Activated CD4-positive, alpha-beta T cell treated with anti-CD3 and anti-CD28 coated beads for 4 hours (primary cell): ENCODE measurements at regions not wholly inside any gene's neighbourhood (a gene's known extent, or its start where the extent isn't known, plus 50 kb on each side); places are given as distances from the start of the nearest gene placed in this dataset.
"Not testable (repeated sequence)": the region's sequence is repeated elsewhere in the genome, so short reads cannot be mapped to it uniquely, and the experiment has no call there.

Experiments
- DNase-seq, 2 donors: peaks; one replicate each; pipeline ENCODE4 v3.0.0-alpha.2; 2020

DNA sequence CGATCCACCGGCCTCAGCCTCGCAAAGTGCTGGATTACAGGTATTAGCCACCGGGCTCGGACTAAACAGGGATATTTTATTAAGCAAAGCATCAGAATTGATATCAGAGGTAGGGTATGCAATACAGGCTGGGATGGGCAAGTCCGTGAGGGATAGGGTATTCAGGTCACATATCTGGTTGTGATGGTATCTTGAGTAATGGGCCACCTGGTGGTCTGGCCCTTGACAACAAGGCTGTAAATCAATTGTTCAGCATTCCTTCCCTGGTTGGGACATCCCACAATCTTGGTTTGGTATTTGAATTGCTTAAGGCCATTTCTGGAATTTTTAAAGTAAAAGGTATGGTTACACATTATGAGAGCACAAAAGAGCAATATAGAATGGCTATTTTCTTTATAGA lies 1588.0 kb downstream of the SLITRK1 start:
- DNase-seq, result no peak

DNA sequence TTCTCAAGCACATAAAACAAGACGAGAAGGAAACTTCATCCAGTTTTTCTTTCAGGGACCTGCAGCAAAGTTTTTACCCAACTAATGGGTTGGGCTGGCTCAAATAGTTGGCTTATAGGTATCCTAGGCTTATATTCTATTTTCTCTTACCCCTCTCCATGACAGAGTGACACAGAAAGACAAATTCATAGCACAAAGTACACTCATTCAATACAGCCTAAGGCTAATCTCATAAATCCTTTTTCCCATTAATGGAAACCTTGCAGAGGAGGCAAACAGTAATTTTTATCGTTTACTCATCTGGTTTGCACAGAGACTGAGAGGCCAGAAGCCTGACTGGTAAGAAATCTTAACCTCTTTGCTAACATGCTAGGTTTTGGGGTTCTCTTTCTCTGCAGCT lies 1589.9 kb downstream of the SLITRK1 start:
- DNase-seq, result no peak

DNA sequence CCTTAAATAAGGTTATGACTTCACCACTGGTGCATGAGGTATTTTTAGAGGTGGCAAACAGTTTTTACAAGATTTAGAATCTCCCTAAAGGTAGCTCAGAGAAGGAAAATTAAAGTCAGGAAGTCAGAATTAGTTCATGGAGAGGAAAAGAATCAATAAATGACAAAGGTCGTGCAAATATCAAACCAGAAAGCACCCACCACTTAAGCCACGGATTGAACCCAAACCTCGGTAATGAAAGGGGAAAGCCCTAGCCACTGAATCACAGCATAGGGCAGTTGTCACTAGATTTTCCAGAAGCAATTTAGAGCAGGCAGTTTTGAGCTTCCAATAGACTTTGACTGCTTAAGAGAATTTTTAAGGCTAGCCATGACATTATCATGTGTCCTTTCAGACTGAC lies 1590.4 kb downstream of the SLITRK1 start:
- DNase-seq, result no peak

DNA sequence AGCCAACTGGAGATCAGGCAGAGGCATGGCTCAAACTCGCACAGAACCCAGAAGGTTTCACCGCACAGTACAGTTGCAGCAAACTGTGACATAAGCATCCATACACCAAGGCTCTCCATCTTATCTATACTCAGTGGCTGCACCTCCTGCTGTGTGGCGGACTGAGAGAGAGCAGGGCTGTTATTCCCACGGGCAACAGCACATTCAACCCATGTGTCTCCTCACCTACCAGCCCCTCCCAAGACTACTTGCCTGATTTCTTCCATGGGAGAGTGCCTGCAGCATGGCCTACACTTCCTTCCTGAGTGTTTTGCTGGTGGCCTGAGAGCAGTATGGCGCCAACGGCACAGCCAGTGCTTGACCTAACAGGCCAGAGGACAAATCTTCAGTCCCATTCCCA lies 1606.6 kb downstream of the SLITRK1 start:
- DNase-seq, result no peak

DNA sequence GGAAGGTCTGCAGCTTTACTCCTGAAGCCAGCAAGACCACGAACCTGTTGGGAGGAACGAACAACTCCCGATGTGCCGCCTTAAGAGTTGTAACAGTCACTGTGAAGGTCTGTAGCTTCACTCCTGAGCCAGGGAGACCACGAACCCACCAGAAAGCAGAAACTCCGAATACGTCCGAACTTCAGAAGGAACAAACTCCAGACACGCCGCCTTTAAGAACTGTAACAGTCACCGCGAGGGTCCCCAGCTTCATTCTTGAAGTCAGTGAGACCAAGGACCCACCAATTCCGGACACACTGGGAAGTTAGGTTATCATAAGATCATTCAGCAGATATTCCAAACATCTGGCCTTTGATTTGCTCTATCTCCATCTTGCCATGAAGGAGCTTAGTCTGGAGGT lies 1623.0 kb downstream of the SLITRK1 start:
- no peak for DNase-seq

DNA sequence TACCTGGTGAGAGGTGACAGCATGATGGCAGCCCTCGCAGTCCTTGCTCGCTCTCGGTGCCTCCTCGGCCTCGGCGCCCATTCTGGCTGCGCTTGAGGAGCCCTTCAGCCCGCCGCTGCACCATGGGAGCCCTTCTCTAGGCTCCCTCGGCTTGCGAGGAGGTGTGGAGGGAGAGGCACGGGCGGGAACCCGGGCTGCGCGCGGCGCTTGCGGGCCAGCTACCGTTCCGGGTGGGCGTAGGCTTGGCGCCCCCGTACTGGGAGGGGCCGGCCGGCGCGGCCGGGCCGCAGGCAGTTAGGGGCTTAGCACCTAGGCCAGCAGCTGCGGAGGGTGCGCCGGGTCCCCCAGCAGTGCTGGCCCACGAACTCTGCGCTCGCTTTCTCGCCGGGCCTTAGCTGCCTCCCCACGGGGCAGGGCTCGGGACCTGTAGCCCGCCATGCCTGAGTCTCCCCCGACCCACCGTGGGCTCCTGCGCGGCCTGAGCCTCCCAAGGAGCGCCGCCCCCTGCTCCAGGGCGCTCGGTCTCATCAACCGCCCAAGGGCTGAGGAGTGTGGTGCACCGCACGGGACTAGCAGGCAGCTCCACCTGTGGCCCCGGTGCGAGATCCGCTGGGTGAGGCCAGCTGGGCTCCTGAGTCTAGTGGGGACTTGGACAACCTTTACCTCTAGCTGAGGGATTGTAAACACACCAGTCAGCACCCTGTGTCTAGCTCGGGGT lies 1624.3 kb downstream of the SLITRK1 start:
- DNase-seq, result no peak

DNA sequence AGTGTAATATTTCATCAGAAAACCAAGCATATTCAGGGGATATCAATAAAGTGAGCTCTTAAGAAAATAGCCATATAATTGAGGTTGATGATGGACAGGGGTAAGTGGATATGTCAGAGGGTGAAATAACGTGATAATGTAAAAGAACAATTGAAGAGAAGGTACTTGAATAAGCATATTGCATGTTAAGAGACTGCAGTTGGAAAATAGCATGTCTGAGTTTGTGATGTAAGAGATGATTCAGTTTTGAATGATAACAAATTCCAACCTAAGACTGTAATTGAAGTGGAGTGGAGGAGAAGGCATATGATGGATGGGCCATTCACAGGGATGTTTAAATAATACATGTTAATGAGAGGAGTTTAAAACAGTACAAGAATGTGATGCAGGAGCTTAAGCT lies 1633.5 kb downstream of the SLITRK1 start:
- no peak for DNase-seq

DNA sequence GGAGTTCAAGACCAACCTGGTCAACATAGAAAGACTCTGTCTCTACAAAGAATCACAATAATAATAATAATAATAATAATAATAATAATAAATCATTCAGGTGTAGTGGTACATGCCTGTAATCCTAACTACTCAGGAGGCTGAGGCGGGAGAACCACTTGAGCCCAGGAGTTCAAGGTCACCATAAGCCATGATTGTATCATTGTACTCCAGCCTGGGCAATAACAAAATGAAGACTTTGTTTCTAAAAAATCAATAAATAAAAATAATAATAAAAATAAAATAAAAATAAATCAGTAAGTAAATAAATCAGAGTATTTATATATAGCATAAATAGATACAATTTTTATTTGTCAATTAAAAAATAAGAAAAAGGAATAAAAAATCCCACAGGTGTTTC lies 1636.4 kb downstream of the SLITRK1 start:
- DNase-seq, result no peak

DNA sequence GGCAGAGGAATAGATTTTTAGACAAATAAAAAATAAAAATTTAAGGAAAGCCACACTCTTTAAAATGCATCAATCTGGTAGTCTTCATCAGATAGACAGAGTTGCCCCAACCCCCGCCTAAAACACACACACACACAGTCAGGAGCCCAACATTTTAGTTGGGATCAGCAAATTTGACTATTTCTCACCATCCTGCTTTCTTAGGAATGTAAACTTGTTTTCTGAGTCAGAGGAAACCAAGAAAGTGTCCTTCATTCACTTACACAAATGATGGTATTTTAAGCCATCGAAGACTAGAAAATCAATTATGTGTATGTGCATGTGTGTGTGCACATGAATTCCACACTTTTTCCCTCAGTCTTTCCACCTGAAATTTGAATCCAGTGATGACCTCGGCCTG lies 1657.5 kb downstream of the SLITRK1 start:
- DNase-seq, result no peak

DNA sequence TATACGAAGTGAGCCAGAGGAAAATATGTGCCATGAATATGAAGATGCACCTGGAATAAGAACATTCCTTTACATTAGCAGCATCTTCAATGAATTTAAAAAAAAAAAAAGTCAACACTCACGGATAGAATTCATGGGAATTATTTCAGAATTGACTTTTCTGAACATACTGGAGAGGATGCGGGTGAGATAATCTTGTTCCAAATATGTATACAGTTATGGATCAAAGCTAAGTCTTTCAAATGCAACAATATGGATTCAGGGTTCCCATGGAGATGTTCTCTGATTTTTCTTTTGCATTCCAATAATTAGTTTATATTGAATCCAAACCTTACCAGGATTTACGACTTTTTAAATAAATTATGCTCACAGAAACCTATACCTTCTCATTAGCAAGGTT lies 1660.7 kb downstream of the SLITRK1 start:
- DNase-seq, result no peak

DNA sequence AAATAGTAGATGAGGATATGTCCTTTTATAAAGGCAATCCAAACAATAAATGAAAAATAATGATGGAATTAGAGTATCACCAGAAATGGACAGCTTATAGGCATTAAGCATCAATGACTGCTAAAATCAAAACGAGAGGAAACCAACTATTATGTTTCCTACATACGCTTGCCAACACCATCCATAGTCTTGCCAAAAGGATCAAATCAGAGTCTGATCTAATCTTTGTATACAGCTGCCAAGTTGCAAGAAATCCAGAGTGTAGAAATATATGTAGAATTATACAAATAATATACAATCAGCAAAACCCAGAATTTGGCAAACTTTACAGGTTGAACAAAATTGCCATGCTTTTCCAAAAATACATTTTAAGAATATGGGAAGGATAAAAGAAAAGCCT lies 1661.6 kb downstream of the SLITRK1 start:
- no peak for DNase-seq

DNA sequence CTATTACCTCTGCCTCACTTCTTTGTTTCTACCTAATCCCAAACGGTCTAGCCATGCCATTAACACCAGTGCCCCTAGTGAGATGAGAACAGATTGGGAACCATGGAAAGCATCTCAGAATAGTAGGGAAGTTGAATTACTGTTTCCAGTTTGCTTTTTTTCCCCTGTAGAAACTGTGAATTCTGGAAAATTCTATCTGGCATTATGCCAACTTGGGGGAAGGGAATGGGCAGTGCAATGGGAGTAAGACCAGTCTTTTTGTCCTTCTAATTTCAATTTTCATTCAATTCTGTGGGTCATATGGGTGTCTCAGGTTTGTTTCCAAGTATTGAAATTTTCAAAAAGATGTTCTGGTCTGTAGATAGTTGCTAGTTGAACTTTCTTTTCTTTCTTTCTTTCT lies 1666.1 kb downstream of the SLITRK1 start:
- no peak for DNase-seq

DNA sequence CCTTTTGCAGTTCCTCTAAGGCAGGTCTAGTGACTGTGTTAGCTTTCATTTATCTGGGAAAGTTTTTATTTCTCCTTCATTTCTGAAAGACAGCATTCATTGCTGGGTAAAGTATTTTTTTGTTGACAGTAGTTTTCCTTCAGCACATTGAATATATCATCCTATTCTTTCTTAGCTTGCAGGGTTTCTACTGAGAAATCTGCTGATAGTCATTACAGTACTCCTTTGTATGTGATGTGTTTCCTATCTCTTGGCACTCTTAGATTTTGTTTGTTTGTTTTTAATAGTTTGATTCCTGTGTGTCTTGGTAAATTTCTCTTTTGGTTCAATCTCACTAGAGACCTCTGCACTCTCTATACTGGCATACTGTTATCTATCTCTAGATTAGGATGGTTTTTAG lies 1667.9 kb downstream of the SLITRK1 start:
- no peak for DNase-seq

DNA sequence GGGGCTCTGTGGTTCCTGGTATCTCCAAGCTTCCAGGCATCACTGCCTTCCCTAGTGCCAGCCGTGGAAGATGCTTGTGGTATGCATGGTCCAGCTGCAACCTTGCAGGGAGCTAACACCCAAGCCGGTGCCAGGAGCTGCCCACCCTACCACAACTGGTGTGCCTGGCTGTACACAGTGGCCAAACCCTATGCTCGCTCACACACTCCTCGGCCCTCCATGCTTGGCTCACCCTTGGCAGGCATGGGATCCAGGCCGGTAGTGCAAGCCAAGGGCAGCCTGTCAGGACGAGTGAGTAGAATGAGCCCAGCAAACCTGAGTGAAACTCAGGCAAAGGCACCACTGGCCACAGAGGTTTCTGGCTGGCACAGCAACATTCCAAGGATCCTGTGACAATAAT lies 1676.0 kb downstream of the SLITRK1 start:
- no peak for DNase-seq

DNA sequence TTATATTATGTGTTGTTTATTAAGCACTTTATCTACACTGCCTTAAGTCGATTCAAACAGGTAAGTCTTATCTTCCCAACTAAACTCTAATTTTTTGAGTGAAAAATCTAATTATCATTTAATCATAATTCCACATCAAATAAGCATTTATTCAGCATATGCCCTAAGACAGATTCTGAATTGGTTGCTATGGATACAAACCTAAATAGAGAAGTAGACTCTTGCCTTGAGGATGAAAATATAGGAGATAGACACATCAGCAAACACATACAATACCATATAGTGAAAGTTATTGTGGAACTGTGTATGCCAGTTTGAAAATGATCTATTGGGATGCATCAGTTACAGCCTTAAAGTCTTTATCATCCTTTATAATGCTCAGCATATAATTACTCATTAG lies 1679.9 kb downstream of the SLITRK1 start:
- no peak for DNase-seq

DNA sequence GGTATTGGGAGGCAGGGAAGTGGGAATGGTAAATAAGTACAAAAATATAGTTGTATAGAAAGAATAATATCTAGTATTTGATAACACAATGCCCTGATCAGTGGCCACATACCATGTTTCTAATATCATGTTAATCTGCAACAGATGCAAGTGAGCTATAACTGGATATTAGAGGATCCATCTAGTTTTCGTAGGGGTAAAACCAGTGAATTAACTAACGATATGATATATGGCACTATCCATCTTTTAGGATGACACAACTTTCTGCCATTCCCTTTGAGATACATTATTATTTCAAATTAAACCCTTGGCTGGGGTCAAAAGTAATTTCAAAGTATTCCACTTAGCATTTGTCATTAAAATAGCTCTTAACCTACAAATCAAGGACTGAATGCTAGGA lies 1686.2 kb downstream of the SLITRK1 start:
- DNase-seq, result no peak

DNA sequence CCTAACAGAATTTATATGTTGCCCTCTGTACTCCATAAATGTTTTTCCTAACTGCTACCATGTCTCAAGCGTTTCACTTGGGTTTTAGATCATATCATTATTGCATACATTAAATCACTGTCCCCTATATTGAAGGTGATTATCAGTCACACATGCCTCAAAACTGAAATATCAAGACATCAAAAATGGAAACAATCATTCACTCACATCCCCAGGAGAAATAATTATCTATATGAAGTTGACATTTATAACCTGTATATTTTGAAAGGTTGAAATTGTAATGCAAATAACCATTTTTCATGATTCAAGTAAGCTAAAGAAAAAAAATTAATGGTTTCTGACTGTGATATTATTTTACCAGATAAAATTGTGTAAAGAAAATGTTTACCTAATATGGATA lies 1695.0 kb downstream of the SLITRK1 start:
- no peak for DNase-seq

DNA sequence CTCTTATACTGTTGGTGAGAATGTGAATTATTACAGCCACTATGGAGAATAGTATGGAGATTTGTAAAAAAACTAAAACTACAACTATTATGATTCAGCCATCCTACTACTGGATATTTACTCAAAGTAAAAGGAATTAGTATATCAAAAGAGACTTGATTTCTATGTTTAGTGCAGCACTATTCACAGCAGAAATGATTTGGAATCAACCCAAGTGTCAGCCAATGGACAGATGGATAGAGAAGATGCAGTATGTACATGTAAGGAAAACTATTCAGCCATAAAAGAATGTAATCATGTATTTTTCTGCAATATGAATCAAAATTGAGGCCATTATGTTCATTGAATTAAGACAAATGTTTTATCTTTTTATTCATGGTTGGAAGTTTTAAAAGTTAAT lies 1705.5 kb downstream of the SLITRK1 start:
- no peak for DNase-seq

DNA sequence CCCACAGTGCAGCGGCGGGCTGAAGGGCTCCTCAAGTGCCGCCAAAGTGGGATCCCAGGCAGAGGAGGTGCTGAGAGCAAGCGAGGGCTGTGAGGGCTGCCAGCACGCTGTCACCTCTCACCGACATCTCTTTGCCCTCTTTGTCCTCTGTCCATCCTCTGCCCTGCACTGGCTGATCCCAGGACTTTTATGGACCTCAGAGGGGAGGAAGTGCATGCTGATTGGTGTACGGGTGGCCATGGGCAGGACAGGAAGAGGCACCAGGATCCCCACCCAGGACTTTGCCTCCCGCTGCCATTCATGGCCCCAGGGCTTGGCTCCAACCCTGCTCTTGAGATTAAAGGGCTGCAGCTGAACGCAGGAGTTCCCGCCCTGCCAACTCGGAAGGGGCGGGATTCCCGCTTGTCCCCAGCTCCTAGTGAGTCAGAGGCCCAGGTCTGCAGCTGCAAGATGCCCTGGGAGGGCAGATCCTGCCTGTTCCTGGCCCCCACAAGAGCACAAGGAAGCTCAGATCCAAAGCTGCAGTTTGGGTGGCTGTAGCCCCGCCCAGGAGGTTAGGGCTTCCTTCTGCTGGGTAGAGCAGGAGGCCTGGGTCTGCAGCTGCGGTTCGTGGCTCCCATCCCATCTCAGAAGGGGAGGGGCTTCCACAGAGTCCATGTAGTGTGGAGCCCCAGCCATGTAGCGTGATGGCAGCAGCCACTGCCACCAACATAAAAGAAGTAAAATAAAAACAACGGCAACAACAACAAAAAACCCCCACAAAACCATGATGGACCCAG lies 1716.7 kb downstream of the SLITRK1 start:
- peak in 1 of 2 donors; percentile 1 for DNase-seq

DNA sequence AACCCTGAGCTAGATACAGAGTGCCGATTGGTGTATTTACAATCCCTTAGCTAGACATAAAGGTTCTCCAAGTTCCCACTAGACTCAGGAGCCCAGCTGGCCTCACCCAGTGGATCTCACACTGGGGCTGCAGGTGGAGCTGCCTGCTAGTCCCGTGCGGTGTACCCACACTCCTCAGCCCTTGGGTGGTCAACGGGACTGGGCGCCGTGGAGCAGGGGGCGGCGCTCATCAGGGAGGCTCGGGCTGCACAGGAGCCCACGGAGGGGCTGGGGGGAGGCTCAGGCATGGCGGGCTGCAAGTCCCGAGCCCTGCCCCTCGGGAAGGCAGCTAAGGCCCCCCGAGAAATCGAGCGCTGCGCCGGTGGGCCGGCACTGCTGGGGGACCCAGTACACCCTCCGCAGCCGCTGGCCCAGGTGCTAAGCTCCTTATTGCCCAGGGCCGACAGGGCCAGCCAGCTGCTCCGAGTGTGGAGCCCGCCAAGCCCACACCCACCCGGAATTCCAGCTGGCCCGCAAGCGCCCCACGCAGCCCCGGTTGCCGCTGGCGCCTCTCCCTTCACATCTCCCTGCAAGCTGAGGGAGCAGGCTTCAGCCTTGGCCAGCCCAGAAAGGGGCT lies 1717.4 kb downstream of the SLITRK1 start:
- not testable (repeated sequence) for DNase-seq

DNA sequence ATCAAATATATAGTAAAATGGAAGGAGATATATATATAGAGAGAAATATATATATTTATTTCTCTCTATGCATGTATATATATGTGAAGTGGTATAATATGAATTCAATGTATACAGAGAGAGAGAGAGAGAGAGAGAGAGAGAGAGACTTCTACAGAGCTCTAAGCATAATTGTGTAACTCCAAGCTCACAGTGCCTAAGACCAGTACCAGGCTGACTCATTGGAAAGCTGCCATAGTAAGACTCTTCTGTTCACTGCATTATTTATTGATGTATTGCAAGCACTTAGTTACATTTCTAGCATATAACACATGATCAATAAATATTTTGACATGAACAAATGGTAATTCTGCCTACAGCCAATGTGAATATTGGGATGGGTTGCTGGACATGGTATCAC lies 1734.7 kb downstream of the SLITRK1 start:
- no peak for DNase-seq

DNA sequence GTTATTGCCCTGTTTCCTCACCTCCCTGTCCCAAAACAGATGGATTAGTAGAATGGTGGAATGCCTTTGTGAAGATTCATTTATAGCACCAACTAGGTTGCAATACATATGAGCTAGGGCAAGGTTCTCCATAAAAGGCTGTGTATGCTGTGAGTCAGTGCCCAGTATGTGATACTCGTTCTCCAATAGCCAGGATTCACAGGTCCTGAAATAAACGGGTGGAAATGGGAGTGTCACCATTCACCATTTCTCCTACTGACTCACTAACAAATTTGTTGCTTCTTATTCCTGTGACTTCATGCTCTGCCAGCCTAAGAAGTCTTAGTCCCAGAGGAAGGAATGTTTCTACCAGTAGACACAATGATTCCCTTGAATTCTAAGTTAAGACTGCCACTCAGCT lies 1745.4 kb downstream of the SLITRK1 start:
- DNase-seq, result no peak

DNA sequence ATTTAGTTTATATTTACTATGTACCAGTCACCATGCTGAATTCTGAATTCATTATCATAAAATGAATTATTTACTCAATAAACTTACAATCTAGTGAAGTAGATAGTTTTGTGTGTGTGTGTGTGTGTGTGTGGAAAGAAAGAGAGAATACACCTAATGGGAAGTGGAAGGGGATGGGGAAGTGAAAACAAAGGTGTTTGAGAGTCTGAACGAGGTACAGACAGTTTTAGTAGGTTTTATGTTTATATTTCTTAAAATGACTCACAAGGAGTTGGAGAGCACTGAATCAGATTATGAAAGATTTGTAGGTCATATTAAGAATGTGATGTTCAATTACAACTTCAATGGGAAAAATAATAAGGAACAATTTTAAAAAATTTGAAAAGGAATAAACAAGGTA lies 1753.0 kb downstream of the SLITRK1 start:
- no peak for DNase-seq

DNA sequence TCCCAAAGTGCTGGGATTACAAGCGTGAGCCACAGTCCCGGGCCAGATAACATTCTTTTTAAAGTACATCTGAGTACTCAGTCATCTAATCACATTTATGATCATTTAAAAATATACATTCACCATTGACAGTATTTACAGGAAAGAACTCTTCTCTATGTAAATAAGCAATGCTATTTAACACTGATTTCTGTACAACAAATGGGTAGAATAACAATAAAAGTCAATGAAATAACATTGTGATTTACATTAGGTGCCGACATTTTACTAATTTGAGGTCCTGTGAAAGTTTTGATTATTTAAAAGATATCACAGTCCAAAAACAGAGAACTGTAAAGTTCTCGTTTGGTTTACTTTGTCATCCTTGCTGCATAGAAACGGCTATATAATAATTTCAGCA lies 1763.7 kb downstream of the SLITRK1 start:
- no peak for DNase-seq
